ENCODE measurements at regions not wholly inside any gene's neighbourhood (a gene's known extent, or its start where the extent isn't known, plus 50 kb on each side); places are given as distances from the start of the nearest gene placed in this dataset.

- no peak overlapping the region for H2BK15ac ChIP-seq (ENCODE audit: low read depth, low read length)
- BruUV-seq (replicated peaks): no TSS peak
- TF ChIP-seq CEBPB (IDR thresholded peaks at IDR 0.05; ENCODE audit: low read depth, low read length) (no peak), USF2 (IDR thresholded peaks at IDR 0.05; ENCODE audit: low read depth, low read length) (no peak), FOS (IDR thresholded peaks at IDR 0.05; ENCODE audit: low read depth, low read length) (no peak), CHD1 (IDR thresholded peaks at IDR 0.05; ENCODE audit: low read depth, low read length) (no peak), CTCF (conservative IDR thresholded peaks at IDR 0.05; ENCODE audit: low read depth, low read length) (no peak), RCOR1 (IDR thresholded peaks at IDR 0.05; ENCODE audit: insufficient replicate concordance, low read length) (no peak), MAZ (IDR thresholded peaks at IDR 0.05; ENCODE audit: borderline replicate concordance, low read depth, low read length) (no peak), ELK1 (IDR thresholded peaks at IDR 0.05; ENCODE audit: borderline replicate concordance, low read depth, low read length) (no peak), RFX5 (IDR thresholded peaks at IDR 0.05; ENCODE audit: low read depth, low read length) (no peak), SMC3 (IDR thresholded peaks at IDR 0.05; ENCODE audit: low read depth, low read length) (no peak), NFE2L2 (IDR thresholded peaks at IDR 0.05; ENCODE audit: low read depth, low read length) (no peak), MAFK (IDR thresholded peaks at IDR 0.05; ENCODE audit: low read depth, low read length) (no peak), POLR2A (IDR thresholded peaks at IDR 0.05; ENCODE audit: low read depth, low read length) (no peak), RAD21 (IDR thresholded peaks at IDR 0.05; ENCODE audit: low read length) (no peak), BHLHE40 (IDR thresholded peaks at IDR 0.05; ENCODE audit: low read depth, low read length) (no peak), MXI1 (IDR thresholded peaks at IDR 0.05; ENCODE audit: borderline replicate concordance, low read depth, low read length) (no peak)
- WGBS, 2 experiments (ENCODE audit: extremely low coverage in 2 of 2, insufficient read length in 1 of 2): no CpG with 5 or more reads among the region's 5 CpGs
- H3K4me2 ChIP-seq (ENCODE audit: low read depth, low read length): no peak overlapping the region
- H3K9me1 ChIP-seq (ENCODE audit: insufficient read depth, low read length): no peaks in the 10 kb centered on the region
- no peaks in the 10 kb centered on the region for H3K9me3 ChIP-seq (ENCODE audit: control insufficient read depth, insufficient read depth, low read length)
- intact Hi-C loops (cut with micrococcal nuclease) (no loop called here), in situ Hi-C loops (cut with MboI; ENCODE audit: low sequenced_read_pairs) (loop anchor here (25.0 kb wide), 1 partner anchor 1834 kb away; no protein-coding TSS in a partner anchor), dilution Hi-C loops (cut with HindIII; ENCODE audit: low sequenced_read_pairs, unreplicated experiment) (no loop called here)
- H2AK9ac ChIP-seq (replicated peaks; ENCODE audit: low read depth, low read length, poor library complexity): no peak overlapping the region
- no peaks in the 10 kb centered on the region for H3K36me3 ChIP-seq (ENCODE audit: control insufficient read depth, insufficient read depth, low read length)
- no peaks in the 10 kb centered on the region for H3K27me3 ChIP-seq (ENCODE audit: control insufficient read depth, insufficient read depth, low read length)
- H4K20me1 ChIP-seq (ENCODE audit: insufficient read depth, low read length): no peaks in the 10 kb centered on the region
- H3K4me1 ChIP-seq (ENCODE audit: control insufficient read depth, insufficient read depth, low read length): no peaks in the 10 kb centered on the region
- H3K9ac ChIP-seq (ENCODE audit: low read depth, low read length): no peak overlapping the region
- H3K27ac ChIP-seq (ENCODE audit: insufficient read depth, low read length): no peak overlapping the region
- H3K79me1 ChIP-seq (ENCODE audit: low read depth in 1 of 2, low read length in 2 of 2): no peaks in the 10 kb centered on the region
- no peak overlapping the region for H3K4me3 ChIP-seq (ENCODE audit: insufficient read depth, low read depth, low read length)
- H3K14ac ChIP-seq (replicated peaks; ENCODE audit: low read depth, low read length): no peak overlapping the region
- no peak overlapping the region for H2AFZ ChIP-seq (replicated peaks; ENCODE audit: low read length, poor library complexity)
- H2BK20ac ChIP-seq (ENCODE audit: low read depth, low read length): no peak overlapping the region
- ChIA-PET CTCF (no interaction called here), POLR2A (ENCODE audit: unreplicated experiment) (no interaction called here)
- H4K5ac ChIP-seq (ENCODE audit: low read depth, low read length): no peak overlapping the region
- no peak overlapping the region for H3K4ac ChIP-seq (ENCODE audit: low read depth, low read length)
- no peak overlapping the region for H2BK120ac ChIP-seq (ENCODE audit: low read depth, low read length)
- no peak overlapping the region for H2BK5ac ChIP-seq (ENCODE audit: low read depth, low read length, poor library complexity, severe bottlenecking)
- ATAC-seq (ENCODE audit: low read depth) (no peak), DNase-seq (no peak)
- no peak overlapping the region for H2AK5ac ChIP-seq (ENCODE audit: low read depth, low read length)
- H3K18ac ChIP-seq (ENCODE audit: low read depth, low read length): no peak overlapping the region
- no peak overlapping the region for H3K56ac ChIP-seq (ENCODE audit: extremely low read depth, insufficient read depth, low read length)
- no peak overlapping the region for H3K23ac ChIP-seq (ENCODE audit: low read depth, low read length)
- no peak overlapping the region for H4K8ac ChIP-seq (ENCODE audit: low read depth in 2 of 2, low read length in 2 of 2)
- H4K91ac ChIP-seq (ENCODE audit: insufficient read depth, low read depth, low read length): no peak overlapping the region
Measured at GRCh38 chr5:18321262-18321942, 687.1 kb downstream of the TAF11L14 start.

All from IMR-90 (cell line).